D341Med (cell line): ENCODE measurements at regions not wholly inside any gene's neighbourhood (a gene's known extent, or its start where the extent isn't known, plus 50 kb on each side); places are given as distances from the start of the nearest gene placed in this dataset.
"Not testable (repeated sequence)": the region's sequence is repeated elsewhere in the genome, so short reads cannot be mapped to it uniquely, and the experiment has no call there.

Experiments used
- DNase-seq: peaks from one replicate; pipeline ENCODE4 v3.0.0; 2012; ENCODE audit warnings: low spot score

- DNase-seq: no peak
Measured at GRCh38 chr2:209181984-209182383, 241.9 kb upstream of the MAP2 start.

DNA sequence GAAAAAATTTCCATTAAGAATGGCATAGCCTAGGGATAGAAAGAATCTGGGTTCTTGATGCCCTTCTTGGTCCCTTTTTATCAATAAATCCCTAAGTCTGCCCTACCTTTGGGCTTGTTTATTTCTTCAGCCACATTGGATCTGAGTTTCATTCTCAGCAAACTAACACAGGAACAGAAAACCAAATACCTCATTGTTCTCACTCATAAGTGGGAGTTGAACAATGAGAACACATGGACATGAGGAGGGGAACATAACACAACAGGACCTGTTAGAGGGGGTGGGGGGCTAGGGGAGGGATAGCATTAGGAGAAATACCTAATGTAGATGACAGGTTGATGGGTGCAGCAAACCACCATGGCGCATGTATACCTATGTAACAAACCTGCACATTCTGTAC lies 237.0 kb upstream of the MAP2 start:
- not testable (repeated sequence) for DNase-seq

GRCh38 chr2:209189893-209190292 lies 234.0 kb upstream of the MAP2 start:
- DNase-seq: no peak

DNA sequence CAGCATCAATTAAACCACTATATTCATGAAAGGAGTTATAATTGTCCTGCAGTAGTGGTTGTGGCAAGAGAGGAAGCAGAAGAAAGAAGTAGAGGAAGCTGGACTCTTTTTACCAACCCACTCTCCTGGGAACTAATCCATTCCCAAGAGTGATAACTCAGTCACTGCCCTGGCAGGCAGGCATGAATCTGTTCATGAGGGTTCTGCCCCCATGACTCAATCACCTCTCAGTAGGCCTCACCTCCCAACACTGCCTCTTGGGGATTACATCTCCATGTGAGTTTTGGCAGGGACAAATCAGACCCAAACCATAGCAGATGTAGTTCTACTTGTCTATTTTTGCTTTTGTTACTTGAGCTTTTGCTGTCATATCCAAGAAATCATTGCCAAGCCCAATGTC lies 232.7 kb upstream of the MAP2 start:
- no peak for DNase-seq

DNA sequence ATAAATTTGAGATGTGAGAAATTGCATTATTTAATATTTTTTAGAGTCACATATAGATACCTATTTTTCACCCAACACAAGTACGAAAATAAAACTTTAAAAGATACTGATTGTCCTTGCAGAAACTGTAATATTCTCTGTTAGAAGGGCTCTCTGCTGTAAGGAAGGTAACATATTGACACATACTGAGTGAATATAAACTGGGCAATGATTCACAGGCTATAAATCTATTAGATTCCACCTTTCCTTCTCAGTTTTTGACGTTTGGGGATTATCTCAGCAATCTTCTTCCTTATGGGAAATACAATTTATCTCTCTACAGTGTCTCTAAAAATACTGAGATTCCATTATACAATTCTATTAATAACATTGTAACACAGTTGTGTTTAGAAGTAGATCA lies 229.1 kb upstream of the MAP2 start:
- no peak for DNase-seq

- peak; percentile 22 for DNase-seq
Measured at GRCh38 chr2:209208211-209208610, 215.6 kb upstream of the MAP2 start.

GRCh38 chr2:209209943-209210342 lies 213.9 kb upstream of the MAP2 start:
- DNase-seq: no peak

DNA sequence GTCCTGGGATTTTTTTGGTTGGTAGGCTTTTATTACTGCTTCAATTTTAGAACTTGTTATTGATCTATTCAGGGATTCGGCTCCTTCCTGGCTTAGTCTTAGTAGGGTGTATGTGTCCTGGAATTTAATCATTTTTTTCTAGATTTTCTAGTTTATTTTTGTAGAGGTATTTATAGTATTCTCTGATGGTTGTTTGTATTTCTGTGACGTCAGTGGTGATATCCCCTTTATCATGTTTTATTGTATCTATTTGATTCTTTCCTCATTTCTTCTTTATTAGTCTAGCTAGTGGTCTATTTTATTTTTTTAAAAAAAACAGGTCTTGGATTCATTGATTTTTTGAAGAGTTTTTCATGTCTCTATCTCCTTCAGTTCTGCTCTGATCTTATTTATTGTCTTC lies 193.3 kb upstream of the MAP2 start:
- no peak for DNase-seq

DNA sequence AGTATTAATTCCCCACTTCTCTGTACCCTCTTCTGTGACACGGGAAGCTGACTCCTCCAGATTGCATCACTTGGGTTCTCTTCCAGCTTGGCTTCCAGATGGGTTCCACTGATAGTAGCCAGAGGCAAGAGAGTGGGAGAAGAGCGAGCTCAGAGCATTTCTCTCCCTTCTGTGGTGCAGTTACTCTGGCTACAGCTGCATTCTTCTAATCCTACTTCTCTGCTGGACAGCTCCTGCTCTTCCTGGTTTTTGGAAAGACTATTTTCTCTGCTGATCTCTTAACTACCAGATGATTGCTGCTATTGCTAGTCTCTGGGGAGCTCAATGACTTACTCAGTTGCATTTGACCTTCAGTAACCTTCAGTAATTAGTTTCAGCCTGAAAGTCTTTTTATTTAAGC lies 187.5 kb upstream of the MAP2 start:
- DNase-seq: no peak

DNA sequence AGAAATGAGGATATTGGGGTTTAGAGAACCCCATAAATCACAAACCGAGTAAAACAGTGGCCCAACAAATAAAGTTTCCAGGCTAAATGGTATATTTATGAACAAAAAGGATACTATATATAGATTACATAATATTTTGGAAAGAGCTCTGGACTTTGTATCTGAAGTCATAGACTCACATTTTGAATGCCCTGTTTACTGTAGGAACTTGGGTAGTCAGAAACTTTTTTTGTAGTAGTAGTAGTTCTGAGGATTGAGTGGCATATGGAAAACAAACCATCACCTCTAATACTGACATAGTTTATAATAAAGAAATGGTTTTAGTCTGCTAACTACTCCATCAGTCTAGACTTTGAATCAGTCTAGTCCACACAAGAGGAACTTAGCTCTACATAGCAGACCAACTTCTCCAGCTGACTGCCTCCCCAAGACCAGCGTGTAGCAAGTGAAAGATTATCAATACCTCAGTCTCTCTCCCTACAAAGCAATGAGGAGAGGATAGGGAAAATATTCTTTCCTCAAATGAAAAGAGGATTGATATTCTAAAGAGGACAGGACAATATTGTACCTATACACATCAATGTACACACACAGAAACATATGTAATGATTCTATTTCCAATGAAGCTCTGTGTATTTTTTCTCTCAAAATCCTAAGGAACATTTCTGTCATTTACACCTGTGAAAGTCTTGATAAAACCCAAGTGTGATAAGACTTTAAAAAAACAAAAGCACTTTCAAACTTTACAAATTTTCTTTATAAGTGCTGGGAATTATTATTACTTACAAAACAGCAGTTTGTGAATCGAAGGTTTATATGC lies 184.9 kb upstream of the MAP2 start:
- no peak for DNase-seq

GRCh38 chr2:209239585-209239938 lies 184.3 kb upstream of the MAP2 start:
- no peak for DNase-seq

DNA sequence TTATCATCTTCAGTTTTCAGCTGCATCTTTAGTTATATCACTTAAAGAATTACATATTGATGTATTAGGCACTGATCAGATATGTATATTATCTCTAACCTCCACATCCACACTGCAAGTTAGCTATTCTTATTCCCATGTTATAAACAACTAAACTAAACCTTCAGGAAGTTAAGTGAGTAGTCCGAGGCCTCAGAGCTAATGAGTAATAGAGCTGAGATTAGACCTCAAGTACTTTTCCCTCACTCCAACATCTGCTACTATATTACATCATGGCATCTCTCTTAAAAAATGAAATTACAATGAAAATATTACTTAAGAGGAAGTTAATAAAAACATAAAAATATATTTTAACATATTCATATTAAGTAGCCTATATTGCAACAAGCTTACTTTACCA lies 183.6 kb upstream of the MAP2 start:
- DNase-seq: no peak

DNA sequence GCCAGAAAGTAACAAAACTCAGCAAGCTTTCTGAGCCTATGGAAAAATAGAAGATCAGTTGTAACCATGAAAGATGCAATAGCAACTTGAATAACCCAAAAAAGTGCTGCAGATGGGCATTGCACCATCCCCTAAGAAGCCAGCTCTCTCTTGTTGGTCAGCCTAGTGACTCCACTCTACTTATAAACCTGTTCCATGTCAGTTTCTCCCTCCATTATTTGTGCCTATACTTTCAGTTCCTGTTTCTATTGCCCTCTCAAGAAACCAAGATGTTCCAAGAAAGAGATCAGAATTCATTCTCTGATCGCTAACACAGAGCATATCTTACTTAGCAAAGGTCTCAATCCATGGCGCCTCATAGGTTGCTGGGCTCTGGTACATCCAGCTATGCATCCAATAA lies 170.3 kb upstream of the MAP2 start:
- no peak for DNase-seq

DNA sequence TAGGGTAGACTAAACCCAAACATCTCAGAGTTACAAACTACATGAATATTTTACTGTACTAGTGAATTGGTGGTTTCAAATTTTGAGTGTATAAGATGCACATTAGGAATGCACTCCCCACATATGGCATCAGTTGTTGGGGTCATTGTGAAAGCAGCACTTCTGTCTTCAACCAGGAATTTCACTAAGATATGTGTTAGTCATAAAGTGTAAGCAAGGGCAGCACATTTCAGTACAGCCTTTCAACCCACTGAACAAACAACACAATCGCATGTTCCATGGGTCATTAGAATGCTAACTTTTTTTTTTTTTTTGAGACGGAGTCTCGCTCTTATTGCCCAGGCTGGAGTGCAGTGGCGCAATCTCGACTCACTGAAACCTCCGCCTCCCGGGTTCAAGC lies 164.1 kb upstream of the MAP2 start:
- DNase-seq: no peak

- no peak for DNase-seq
Measured at GRCh38 chr2:209260281-209260680, 163.6 kb upstream of the MAP2 start.

DNA sequence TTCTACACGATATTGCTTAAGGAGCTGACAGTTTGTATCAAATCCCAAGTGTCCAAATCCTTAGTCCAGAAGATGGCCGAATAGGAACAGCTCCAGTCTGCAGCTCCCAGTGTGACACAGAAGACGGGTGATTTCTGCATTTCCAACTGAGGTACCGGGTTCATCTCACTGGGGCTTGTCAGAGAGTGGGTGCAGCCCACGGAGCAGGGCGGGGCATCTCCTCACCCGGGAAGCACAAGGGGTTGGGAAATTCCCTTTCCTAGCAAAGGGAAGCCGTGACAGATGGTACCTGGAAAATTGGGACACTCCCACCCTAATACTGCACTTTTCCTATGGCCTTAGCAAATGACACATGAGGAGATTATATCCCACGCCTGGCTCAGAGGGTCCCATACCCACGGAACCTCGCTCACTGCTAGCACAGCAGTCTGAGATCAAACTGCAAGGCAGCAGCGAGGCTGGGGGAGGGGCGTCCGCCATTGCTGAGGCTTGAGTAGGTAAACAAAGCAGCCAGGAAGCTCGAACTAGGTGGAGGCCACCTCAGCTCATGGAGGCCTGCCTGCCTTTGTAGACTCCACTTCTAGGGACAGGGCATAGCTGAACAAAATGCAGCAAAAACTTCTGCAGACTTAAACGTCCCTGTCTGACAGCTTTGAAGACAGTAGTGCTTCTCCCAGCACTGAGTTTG lies 162.3 kb upstream of the MAP2 start:
- not testable (repeated sequence) for DNase-seq

GRCh38 chr2:209269024-209269423 lies 154.8 kb upstream of the MAP2 start:
- DNase-seq: no peak

DNA sequence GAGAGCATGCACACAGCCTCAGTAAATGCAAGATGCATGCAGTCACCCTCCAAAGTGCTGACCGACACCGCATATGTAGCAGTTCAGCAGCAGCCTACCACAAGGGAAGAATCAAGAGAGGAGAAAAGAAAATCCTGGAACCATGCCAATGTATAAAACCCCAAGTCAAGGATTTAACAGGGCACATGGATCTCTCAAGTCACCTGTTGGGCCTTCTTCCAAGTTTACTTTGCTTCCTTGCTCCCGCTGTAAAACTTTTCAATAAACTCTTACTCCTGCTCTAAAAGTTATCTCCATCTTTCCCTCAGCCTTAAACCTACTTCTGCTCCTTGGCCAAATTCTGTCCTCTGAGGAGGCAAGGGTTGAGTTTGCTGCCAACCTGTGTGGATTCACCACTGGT lies 147.8 kb upstream of the MAP2 start:
- no peak for DNase-seq

DNA sequence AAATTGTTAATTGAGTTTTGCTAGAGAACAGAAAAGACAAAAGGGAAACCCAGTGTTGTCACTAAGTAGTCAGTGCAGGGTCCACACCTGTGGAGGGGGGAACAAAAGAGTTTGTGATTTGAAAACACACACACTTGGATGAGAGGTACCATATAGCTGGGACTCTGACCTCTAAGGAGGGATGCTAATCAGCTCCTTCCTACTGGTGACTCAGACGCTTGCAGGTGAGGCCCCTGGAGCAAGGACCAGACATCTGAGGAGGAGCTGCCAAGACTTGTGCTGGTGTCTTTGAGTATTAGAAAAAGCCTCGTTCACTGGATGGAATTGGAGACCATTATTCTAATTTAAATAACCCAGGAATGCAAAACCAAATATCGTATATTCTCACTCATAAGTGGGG lies 146.4 kb upstream of the MAP2 start:
- no peak for DNase-seq

DNA sequence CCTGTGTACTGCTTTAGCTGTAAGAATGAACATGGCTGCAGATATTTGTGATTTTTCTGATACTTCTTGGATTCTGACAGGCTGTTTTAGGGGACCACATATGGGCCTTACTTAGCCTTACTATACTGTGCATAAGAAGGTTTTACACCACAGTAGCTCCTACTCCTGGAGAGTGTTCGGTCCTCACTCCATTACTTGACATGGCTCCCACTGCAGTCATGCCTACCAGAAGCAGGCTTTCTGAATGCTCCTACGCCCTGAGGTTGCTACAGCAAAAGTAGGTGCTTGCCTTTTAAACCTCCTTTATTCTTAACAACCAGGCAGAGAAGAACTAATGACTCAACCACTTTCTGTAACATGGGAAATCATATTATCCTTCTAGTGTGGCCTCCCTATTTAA lies 125.2 kb upstream of the MAP2 start:
- DNase-seq: no peak

DNA sequence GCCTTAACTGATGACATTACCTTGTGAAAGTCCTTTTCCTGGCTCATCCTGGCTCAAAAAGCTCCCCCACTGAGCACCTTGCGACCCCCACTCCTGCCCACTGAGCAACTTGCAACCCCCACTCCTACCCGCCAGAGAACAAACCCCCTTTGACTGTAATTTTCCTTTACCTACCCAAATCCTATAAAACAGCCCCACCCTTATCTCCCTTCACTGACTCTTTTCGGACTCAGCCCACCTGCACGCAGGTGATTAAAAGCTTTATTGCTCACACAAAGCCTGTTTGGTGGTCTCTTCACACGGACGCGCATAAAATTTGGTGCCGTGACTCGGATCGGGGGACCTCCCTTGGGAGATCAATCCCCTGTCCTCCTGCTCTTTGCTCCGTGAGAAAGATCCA lies 124.4 kb upstream of the MAP2 start:
- not testable (repeated sequence) for DNase-seq

- not testable (repeated sequence) for DNase-seq
Measured at GRCh38 chr2:209300766-209301165, 123.1 kb upstream of the MAP2 start.

GRCh38 chr2:209305026-209305425 lies 118.8 kb upstream of the MAP2 start:
- DNase-seq: no peak

- no peak for DNase-seq
Measured at GRCh38 chr2:209305746-209306196, 118.1 kb upstream of the MAP2 start.
